ENCODE measurements at regions not wholly inside any gene's neighbourhood (a gene's known extent, or its start where the extent isn't known, plus 50 kb on each side); places are given as distances from the start of the nearest gene placed in this dataset.

DNA sequence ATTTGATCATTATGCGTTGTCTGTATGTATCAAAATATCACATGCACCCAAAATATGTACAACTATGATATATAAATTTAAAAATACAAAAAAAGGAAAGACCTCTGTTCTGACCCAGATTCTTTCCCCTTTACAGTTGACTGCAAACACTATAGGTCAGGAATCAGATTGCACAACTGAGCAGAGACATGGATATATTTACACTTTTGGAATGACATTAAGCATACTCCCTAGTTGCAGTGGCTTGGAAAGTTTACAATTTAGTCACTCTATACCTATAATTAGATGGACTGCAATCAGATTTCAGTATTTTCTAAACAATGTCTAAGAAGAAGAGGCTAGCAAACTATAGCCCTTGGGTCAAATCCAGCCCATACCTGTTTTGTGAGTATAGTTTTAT is 98.5 kb upstream of the INPP4B start (continued):
- TF ChIP-seq, protein P1, sequence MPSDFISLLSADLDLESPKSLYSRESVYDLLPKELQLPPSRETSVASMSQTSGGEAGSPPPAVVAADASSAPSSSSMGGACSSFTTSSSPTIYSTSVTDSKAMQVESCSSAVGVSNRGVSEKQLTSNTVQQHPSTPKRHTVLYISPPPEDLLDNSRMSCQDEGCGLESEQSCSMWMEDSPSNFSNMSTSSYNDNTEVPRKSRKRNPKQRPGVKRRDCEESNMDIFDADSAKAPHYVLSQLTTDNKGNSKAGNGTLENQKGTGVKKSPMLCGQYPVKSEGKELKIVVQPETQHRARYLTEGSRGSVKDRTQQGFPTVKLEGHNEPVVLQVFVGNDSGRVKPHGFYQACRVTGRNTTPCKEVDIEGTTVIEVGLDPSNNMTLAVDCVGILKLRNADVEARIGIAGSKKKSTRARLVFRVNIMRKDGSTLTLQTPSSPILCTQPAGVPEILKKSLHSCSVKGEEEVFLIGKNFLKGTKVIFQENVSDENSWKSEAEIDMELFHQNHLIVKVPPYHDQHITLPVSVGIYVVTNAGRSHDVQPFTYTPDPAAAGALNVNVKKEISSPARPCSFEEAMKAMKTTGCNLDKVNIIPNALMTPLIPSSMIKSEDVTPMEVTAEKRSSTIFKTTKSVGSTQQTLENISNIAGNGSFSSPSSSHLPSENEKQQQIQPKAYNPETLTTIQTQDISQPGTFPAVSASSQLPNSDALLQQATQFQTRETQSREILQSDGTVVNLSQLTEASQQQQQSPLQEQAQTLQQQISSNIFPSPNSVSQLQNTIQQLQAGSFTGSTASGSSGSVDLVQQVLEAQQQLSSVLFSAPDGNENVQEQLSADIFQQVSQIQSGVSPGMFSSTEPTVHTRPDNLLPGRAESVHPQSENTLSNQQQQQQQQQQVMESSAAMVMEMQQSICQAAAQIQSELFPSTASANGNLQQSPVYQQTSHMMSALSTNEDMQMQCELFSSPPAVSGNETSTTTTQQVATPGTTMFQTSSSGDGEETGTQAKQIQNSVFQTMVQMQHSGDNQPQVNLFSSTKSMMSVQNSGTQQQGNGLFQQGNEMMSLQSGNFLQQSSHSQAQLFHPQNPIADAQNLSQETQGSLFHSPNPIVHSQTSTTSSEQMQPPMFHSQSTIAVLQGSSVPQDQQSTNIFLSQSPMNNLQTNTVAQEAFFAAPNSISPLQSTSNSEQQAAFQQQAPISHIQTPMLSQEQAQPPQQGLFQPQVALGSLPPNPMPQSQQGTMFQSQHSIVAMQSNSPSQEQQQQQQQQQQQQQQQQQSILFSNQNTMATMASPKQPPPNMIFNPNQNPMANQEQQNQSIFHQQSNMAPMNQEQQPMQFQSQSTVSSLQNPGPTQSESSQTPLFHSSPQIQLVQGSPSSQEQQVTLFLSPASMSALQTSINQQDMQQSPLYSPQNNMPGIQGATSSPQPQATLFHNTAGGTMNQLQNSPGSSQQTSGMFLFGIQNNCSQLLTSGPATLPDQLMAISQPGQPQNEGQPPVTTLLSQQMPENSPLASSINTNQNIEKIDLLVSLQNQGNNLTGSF (CRISPR knock-in tag; IDR thresholded peaks at IDR 0.05): no peak
- no peak for TF ChIP-seq ZNF589 (CRISPR knock-in tag; conservative IDR thresholded peaks at IDR 0.05)

DNA sequence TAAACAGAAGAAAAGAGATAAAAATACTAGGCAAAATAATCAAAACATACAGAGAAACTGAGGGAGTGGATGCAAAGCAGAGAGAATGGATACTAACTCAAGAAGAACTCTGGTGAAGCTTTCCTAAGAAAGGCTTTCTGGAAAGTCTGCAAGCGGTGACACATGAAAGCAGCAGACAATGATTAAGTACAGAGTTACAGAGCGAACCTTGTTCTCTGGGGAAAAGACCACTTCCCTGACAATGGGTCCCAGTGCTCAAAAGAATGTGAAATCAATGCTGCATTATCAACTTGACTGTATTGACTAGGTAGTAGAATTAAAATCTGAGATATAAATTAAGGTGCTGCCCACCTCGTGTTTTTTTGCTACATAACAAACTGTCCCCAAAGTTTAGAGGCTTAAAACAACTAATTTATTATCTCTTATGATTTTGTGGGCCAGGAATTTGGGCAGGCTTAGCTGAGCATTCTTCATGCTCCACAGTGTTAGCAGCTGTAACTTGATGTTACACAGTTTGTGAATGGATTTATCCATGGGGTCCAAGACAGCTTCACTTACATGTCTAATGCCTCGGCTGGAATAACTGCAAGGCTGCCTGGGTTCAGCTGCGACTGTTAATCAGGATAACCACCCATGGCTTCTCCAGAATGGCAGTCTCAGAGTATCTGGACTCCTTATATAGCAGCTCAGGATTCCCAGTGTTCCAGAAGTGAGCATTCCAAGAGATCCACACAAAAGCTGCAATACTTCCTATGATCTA is 106.9 kb upstream of the INPP4B start:
- no TSS peak for BruUV-seq (replicated peaks)
- WGBS (ENCODE audit: low lambda C conversion rate): 2% methylated on average over 3 of the region's 5 CpGs
- Histone ChIP-seq H3K27me3 (ENCODE audit: control insufficient read depth in 1 of 2, insufficient read depth in 2 of 2, low read length in 2 of 2) (no peaks in the 10 kb centered on the region), H3K36me3 (replicated peaks in 1 of 2; ENCODE audit: control insufficient read depth in 1 of 2, insufficient read depth in 2 of 2, low read length in 2 of 2) (no peaks in the 10 kb centered on the region), H3K9ac (ENCODE audit: insufficient read depth, low read depth, low read length) (no peak overlapping the region), H3K79me2 (ENCODE audit: insufficient read depth, low read length) (no peaks in the 10 kb centered on the region), H3K4me2 (ENCODE audit: low read depth, low read length) (no peak overlapping the region), H2AFZ (ENCODE audit: low read length) (no peak overlapping the region), H3K4me1 (ENCODE audit: insufficient read depth, low read length) (no peaks in the 10 kb centered on the region), H3K27ac (ENCODE audit: extremely low read length, insufficient read depth, low read length) (no peak overlapping the region), H3K9me3 (ENCODE audit: low read length) (no peaks in the 10 kb centered on the region), H4K20me1 (ENCODE audit: insufficient read depth, low read length) (no peaks in the 10 kb centered on the region), H3K4me3 (replicated peaks in 1 of 3; ENCODE audit: insufficient read depth in 1 of 3, low read depth in 2 of 3, low read length in 3 of 3) (no peak overlapping the region)
- no peak for FAIRE-seq
- CTCF ChIA-PET (ENCODE audit: low intra/inter-chr PET ratio, low total read pairs): no interaction called here
- TF ChIP-seq CCDC6 (CRISPR knock-in tag; IDR thresholded peaks at IDR 0.05) (no peak), FOXC1 (CRISPR knock-in tag; IDR thresholded peaks at IDR 0.05; ENCODE audit: borderline replicate concordance) (no peak), POLR2AphosphoS5 (IDR thresholded peaks at IDR 0.05; ENCODE audit: low read depth, low read length) (no peak), ERF (CRISPR knock-in tag; IDR thresholded peaks at IDR 0.05) (no peak), ZNF816 (CRISPR knock-in tag; IDR thresholded peaks at IDR 0.05; ENCODE audit: borderline replicate concordance) (no peak), FOXK1 (CRISPR knock-in tag; IDR thresholded peaks at IDR 0.05; ENCODE audit: borderline replicate concordance, low read depth) (no peak)
- TF ChIP-seq, protein P2, sequence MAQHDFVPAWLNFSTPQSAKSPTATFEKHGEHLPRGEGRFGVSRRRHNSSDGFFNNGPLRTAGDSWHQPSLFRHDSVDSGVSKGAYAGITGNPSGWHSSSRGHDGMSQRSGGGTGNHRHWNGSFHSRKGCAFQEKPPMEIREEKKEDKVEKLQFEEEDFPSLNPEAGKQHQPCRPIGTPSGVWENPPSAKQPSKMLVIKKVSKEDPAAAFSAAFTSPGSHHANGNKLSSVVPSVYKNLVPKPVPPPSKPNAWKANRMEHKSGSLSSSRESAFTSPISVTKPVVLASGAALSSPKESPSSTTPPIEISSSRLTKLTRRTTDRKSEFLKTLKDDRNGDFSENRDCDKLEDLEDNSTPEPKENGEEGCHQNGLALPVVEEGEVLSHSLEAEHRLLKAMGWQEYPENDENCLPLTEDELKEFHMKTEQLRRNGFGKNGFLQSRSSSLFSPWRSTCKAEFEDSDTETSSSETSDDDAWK (CRISPR knock-in tag; IDR thresholded peaks at IDR 0.05): no peak
- TF ChIP-seq, protein P3, sequence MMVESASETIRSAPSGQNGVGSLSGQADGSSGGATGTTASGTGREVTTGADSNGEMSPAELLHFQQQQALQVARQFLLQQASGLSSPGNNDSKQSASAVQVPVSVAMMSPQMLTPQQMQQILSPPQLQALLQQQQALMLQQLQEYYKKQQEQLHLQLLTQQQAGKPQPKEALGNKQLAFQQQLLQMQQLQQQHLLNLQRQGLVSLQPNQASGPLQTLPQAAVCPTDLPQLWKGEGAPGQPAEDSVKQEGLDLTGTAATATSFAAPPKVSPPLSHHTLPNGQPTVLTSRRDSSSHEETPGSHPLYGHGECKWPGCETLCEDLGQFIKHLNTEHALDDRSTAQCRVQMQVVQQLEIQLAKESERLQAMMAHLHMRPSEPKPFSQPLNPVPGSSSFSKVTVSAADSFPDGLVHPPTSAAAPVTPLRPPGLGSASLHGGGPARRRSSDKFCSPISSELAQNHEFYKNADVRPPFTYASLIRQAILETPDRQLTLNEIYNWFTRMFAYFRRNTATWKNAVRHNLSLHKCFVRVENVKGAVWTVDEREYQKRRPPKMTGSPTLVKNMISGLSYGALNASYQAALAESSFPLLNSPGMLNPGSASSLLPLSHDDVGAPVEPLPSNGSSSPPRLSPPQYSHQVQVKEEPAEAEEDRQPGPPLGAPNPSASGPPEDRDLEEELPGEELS (CRISPR knock-in tag; IDR thresholded peaks at IDR 0.05): no peak
- POLR2A ChIA-PET: no interaction called here
- in situ Hi-C loops (cut with HindIII; ENCODE audit: extremely low pct_ligation_motif_present, low pct_unique_long_range_greater_than_20kb) (no loop called here), intact Hi-C loops (cut with micrococcal nuclease; ENCODE audit: unreplicated experiment) (no loop called here)
- no peak for ATAC-seq
- DNase-seq (ENCODE audit: low spot score): no peak
